WTC11 (cell line): ENCODE measurements at regions not wholly inside any gene's neighbourhood (a gene's known extent, or its start where the extent isn't known, plus 50 kb on each side); places are given as distances from the start of the nearest gene placed in this dataset.

Source experiments
- ATAC-seq: fragments of 200-7000 bp; cut with Tn5 transposase; 2 replicates; pipeline ENCODE4 v1.10.0; 2021; ENCODE audit warnings: mild to moderate bottlenecking, moderate library complexity
- CTCF ChIA-PET: fragments of 300-600 bp; sonication (Branson Sonifier 250); formaldehyde crosslinking; loops from one replicate; lab custom pipeline; 2021; ENCODE audit warnings: antibody characterized with exemption; lab: Charles Lee
- POLR2A ChIA-PET: fragments of 350-600 bp; sonication (Branson Sonifier 250); formaldehyde crosslinking; loops from one replicate; lab custom pipeline; 2021; ENCODE audit warnings: antibody characterized with exemption; lab: Charles Lee
- DNase-seq: peaks from one replicate; pipeline ENCODE4 v3.0.0; 2021; ENCODE audit warnings: low spot score
- H3K27ac Mint-ChIP-seq: 2 replicates; pipeline ENCODE4 v1.8.0; 2021; ENCODE audit warnings: mixed read lengths
- H3K27me3 Mint-ChIP-seq: 2 replicates; pipeline ENCODE4 v1.8.0; 2021; ENCODE audit warnings: low read depth, mild to moderate bottlenecking, moderate library complexity, mixed read lengths
- H3K36me3 Mint-ChIP-seq: 2 replicates; pipeline ENCODE4 v1.8.0; 2021; ENCODE audit warnings: mixed read lengths
- H3K4me1 Mint-ChIP-seq: 2 replicates; pipeline ENCODE4 v1.8.0; 2022; ENCODE audit warnings: mixed read lengths
- H3K4me3 Mint-ChIP-seq: 2 replicates; pipeline ENCODE4 v1.8.0; 2021; ENCODE audit warnings: mild to moderate bottlenecking, moderate library complexity, mixed read lengths
- H3K9me3 Mint-ChIP-seq: 2 replicates; pipeline ENCODE4 v1.8.0; 2021; ENCODE audit warnings: mixed read lengths
- ELF4 ChIP-seq: sonication (generic); formaldehyde crosslinking; IDR thresholded peaks from 2 replicates; pipeline ENCODE4 v1.8.1; 2022; ENCODE audit warnings: low read depth, mild to moderate bottlenecking, moderate library complexity, missing genetic modification reagents
- EMX1 ChIP-seq: fragments of 250-450 bp; sonication (Bioruptor Pico); IDR thresholded peaks from 2 replicates; pipeline ENCODE4 v1.8.0; 2021; ENCODE audit warnings: mild to moderate bottlenecking
- FOXJ3 ChIP-seq: sonication (generic); formaldehyde crosslinking; IDR thresholded peaks from 2 replicates; pipeline ENCODE4 v1.9.0; 2021; ENCODE audit warnings: missing genetic modification reagents, mild to moderate bottlenecking, borderline replicate concordance
- GRHL2 ChIP-seq: fragments of 250-450 bp; sonication (Bioruptor Pico); IDR thresholded peaks from 2 replicates; pipeline ENCODE4 v1.8.0; 2022; ENCODE audit warnings: mild to moderate bottlenecking, moderate library complexity; ENCODE audit not compliant: insufficient replicate concordance, severe bottlenecking
- JAZF1 ChIP-seq: fragments of 250-450 bp; sonication (Bioruptor Pico); IDR thresholded peaks from 2 replicates; pipeline ENCODE4 v1.9.0; 2021; ENCODE audit warnings: moderate library complexity, mild to moderate bottlenecking, inconsistent platforms
- KAT7 ChIP-seq: sonication (generic); formaldehyde crosslinking; IDR thresholded peaks from 2 replicates; pipeline ENCODE4 v1.8.1; 2023; ENCODE audit warnings: missing genetic modification reagents, mild to moderate bottlenecking, borderline replicate concordance
- MXD4 ChIP-seq: fragments of 250-450 bp; sonication (Bioruptor Pico); IDR thresholded peaks from 2 replicates; pipeline ENCODE4 v1.8.0; 2021; ENCODE audit warnings: mild to moderate bottlenecking, moderate library complexity, borderline replicate concordance
- PRRX2 ChIP-seq: fragments of 250-450 bp; sonication (Bioruptor Pico); IDR thresholded peaks from 2 replicates; pipeline ENCODE4 v1.8.0; 2021; ENCODE audit warnings: mild to moderate bottlenecking
- SMAD4 ChIP-seq: sonication (generic); formaldehyde crosslinking; IDR thresholded peaks from 2 replicates; pipeline ENCODE4 v1.8.0; 2022; ENCODE audit warnings: mild to moderate bottlenecking, missing genetic modification reagents
- SOX15 ChIP-seq: fragments of 250-450 bp; sonication (Bioruptor Pico); IDR thresholded peaks from 2 replicates; pipeline ENCODE4 v1.9.0; 2021; ENCODE audit warnings: mild to moderate bottlenecking
- ZNF121 ChIP-seq: sonication (generic); formaldehyde crosslinking; IDR thresholded peaks from 2 replicates; pipeline ENCODE4 v1.8.0; 2023; ENCODE audit warnings: missing genetic modification reagents
- ZNF263 ChIP-seq: sonication (generic); formaldehyde crosslinking; IDR thresholded peaks from 2 replicates; pipeline ENCODE4 v1.8.1; 2022; ENCODE audit warnings: low read depth, mild to moderate bottlenecking, moderate library complexity, missing genetic modification reagents
- ZNF396 ChIP-seq: fragments of 250-450 bp; sonication (Bioruptor Pico); IDR thresholded peaks from 2 replicates; pipeline ENCODE4 v1.8.0; 2021; ENCODE audit warnings: mild to moderate bottlenecking, moderate library complexity, borderline replicate concordance
- ZNF671 ChIP-seq: fragments of 250-450 bp; sonication (Bioruptor Pico); IDR thresholded peaks from 2 replicates; pipeline ENCODE4 v1.8.0; 2021; ENCODE audit warnings: mild to moderate bottlenecking
- TF ChIP-seq, protein P1 (sequence below): fragments of 250-450 bp; sonication (Bioruptor Pico); IDR thresholded peaks from 2 replicates; pipeline ENCODE4 v1.9.0; 2021; ENCODE audit warnings: mild to moderate bottlenecking
- TF ChIP-seq, protein P2 (sequence below): fragments of 250-450 bp; sonication (Bioruptor Pico); IDR thresholded peaks from 2 replicates; pipeline ENCODE4 v2.1.2; 2022; ENCODE audit warnings: mild to moderate bottlenecking, moderate library complexity
- TF ChIP-seq, protein P3 (sequence below): fragments of 200-600 bp; IDR thresholded peaks from 2 replicates; pipeline ENCODE4 v1.8.0; 2022; ENCODE audit warnings: antibody characterized with exemption
- TF ChIP-seq, protein P4 (sequence below): sonication (generic); formaldehyde crosslinking; IDR thresholded peaks from 2 replicates; pipeline ENCODE4 v1.8.1; 2022; ENCODE audit warnings: low read depth, mild to moderate bottlenecking, moderate library complexity, missing genetic modification reagents, borderline replicate concordance
- TF ChIP-seq, protein P5 (sequence below): sonication (generic); formaldehyde crosslinking; IDR thresholded peaks from 2 replicates; pipeline ENCODE4 v1.8.0; 2022; ENCODE audit warnings: mild to moderate bottlenecking, missing genetic modification reagents

DNA sequence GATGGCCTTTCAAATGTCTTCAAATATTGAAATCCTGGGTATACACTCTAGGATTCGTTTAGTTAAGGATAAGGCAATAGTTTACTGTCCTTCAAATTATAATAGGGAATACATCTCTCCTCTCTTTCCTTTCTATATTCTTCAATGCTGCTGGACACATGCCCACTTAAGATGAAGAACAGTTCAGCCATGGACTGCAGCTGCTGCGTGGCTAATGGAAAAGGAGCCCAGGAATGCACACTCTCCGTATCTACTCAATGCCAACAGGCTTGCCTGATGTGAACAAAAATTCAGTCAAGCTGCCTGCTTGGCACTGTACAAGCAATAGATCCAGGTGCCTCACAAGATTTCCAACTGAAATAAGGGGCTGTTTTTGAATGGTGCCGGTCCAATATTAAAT, 321.2 kb upstream of the LYPLAL1 start (continued):
- no peak for TF ChIP-seq GRHL2 (CRISPR knock-in tag)
- TF ChIP-seq JAZF1 (CRISPR knock-in tag) = no peak
- TF ChIP-seq SOX15 = no peak
- TF ChIP-seq KAT7 (CRISPR knock-in tag) = no peak
- TF ChIP-seq ELF4 (CRISPR knock-in tag) = no peak

DNA sequence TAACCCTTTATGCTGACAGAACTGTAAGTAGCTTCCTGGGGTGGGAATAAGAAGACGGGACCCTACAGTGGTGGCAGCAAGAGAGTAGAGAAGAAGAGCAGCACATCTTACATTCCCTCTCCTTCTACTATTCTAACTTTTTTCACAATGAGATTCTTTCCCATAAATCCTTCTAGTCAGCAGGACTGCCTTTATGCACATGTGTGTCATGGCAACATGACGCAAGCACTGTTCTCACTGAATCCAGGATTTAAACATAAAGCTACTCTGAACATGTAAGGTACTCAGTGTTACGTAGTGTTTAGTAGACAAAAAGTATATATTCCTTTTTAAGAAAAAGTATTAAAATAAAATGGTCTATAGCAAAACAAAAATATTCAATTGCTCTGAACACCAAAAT, 309.7 kb upstream of the LYPLAL1 start:
- H3K4me3 Mint-ChIP-seq = no peak overlapping the region
- no peaks in the 10 kb centered on the region for H3K4me1 Mint-ChIP-seq
- no peak for DNase-seq
- no peaks in the 10 kb centered on the region for H3K27me3 Mint-ChIP-seq
- H3K9me3 Mint-ChIP-seq = no peaks in the 10 kb centered on the region
- no peak for ATAC-seq
- no peaks in the 10 kb centered on the region for H3K36me3 Mint-ChIP-seq
- no peak for TF ChIP-seq EMX1 (CRISPR knock-in tag)
- H3K27ac Mint-ChIP-seq = no peak overlapping the region
- CTCF ChIA-PET = interaction anchor here (0.6 kb wide), 1 partner anchor 14 kb away, joined by 4 read pairs; no protein-coding TSS in a partner anchor
- POLR2A ChIA-PET = no interaction called here

DNA sequence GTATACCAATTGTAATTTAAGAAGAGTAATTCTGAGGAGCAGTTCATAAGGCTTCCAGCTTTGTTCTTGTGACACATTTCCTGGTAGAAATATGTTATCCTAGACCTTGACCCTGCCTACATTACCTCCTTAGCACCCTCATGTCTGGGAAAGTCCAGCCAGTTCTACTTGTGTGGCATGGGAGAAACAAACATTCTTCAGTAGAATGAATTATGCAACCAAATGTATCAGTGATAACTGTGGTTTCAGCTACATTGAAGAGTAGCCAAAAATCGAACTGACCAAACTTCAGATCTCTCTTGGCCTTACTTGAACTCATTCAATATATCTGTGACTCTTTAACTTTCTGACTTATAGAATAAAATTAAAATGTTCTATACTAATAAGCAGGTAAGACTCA, 308.1 kb upstream of the LYPLAL1 start:
- no peaks in the 10 kb centered on the region for H3K9me3 Mint-ChIP-seq
- no peak overlapping the region for H3K4me3 Mint-ChIP-seq
- no peak for TF ChIP-seq FOXJ3
- TF ChIP-seq, protein P1, sequence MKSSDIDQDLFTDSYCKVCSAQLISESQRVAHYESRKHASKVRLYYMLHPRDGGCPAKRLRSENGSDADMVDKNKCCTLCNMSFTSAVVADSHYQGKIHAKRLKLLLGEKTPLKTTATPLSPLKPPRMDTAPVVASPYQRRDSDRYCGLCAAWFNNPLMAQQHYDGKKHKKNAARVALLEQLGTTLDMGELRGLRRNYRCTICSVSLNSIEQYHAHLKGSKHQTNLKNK (CRISPR knock-in tag) = no peak
- TF ChIP-seq, protein P2, sequence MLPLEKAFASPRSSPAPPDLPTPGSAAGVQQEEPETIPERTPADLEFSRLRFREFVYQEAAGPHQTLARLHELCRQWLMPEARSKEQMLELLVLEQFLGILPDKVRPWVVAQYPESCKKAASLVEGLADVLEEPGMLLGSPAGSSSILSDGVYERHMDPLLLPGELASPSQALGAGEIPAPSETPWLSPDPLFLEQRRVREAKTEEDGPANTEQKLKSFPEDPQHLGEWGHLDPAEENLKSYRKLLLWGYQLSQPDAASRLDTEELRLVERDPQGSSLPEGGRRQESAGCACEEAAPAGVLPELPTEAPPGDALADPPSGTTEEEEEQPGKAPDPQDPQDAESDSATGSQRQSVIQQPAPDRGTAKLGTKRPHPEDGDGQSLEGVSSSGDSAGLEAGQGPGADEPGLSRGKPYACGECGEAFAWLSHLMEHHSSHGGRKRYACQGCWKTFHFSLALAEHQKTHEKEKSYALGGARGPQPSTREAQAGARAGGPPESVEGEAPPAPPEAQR (CRISPR knock-in tag) = no peak
- TF ChIP-seq ZNF671 (CRISPR knock-in tag) = no peak
- TF ChIP-seq MXD4 (CRISPR knock-in tag) = no peak
- TF ChIP-seq, protein P3, sequence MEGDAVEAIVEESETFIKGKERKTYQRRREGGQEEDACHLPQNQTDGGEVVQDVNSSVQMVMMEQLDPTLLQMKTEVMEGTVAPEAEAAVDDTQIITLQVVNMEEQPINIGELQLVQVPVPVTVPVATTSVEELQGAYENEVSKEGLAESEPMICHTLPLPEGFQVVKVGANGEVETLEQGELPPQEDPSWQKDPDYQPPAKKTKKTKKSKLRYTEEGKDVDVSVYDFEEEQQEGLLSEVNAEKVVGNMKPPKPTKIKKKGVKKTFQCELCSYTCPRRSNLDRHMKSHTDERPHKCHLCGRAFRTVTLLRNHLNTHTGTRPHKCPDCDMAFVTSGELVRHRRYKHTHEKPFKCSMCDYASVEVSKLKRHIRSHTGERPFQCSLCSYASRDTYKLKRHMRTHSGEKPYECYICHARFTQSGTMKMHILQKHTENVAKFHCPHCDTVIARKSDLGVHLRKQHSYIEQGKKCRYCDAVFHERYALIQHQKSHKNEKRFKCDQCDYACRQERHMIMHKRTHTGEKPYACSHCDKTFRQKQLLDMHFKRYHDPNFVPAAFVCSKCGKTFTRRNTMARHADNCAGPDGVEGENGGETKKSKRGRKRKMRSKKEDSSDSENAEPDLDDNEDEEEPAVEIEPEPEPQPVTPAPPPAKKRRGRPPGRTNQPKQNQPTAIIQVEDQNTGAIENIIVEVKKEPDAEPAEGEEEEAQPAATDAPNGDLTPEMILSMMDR = no peak
- no peak for TF ChIP-seq SMAD4 (CRISPR knock-in tag)
- no peak for TF ChIP-seq JAZF1 (CRISPR knock-in tag)
- TF ChIP-seq, protein P4, sequence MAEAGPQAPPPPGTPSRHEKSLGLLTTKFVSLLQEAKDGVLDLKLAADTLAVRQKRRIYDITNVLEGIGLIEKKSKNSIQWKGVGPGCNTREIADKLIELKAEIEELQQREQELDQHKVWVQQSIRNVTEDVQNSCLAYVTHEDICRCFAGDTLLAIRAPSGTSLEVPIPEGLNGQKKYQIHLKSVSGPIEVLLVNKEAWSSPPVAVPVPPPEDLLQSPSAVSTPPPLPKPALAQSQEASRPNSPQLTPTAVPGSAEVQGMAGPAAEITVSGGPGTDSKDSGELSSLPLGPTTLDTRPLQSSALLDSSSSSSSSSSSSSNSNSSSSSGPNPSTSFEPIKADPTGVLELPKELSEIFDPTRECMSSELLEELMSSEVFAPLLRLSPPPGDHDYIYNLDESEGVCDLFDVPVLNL (CRISPR knock-in tag) = no peak
- TF ChIP-seq ZNF396 (CRISPR knock-in tag) = no peak
- no peak for TF ChIP-seq ZNF263
- no peak for TF ChIP-seq ZNF121
- TF ChIP-seq, protein P5, sequence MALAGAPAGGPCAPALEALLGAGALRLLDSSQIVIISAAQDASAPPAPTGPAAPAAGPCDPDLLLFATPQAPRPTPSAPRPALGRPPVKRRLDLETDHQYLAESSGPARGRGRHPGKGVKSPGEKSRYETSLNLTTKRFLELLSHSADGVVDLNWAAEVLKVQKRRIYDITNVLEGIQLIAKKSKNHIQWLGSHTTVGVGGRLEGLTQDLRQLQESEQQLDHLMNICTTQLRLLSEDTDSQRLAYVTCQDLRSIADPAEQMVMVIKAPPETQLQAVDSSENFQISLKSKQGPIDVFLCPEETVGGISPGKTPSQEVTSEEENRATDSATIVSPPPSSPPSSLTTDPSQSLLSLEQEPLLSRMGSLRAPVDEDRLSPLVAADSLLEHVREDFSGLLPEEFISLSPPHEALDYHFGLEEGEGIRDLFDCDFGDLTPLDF (CRISPR knock-in tag) = no peak
- TF ChIP-seq EMX1 (CRISPR knock-in tag) = no peak
- no peak for TF ChIP-seq PRRX2 (CRISPR knock-in tag)
- CTCF ChIA-PET = no interaction called here
- no peaks in the 10 kb centered on the region for H3K4me1 Mint-ChIP-seq
- H3K27ac Mint-ChIP-seq = no peak overlapping the region
- H3K36me3 Mint-ChIP-seq = no peaks in the 10 kb centered on the region
- POLR2A ChIA-PET = no interaction called here
- no peak for DNase-seq
- H3K27me3 Mint-ChIP-seq = no peaks in the 10 kb centered on the region
- no peak for ATAC-seq
